ENCODE measurements at regions not wholly inside any gene's neighbourhood (a gene's known extent, or its start where the extent isn't known, plus 50 kb on each side); places are given as distances from the start of the nearest gene placed in this dataset.
"Not testable (repeated sequence)": the region's sequence is repeated elsewhere in the genome, so short reads cannot be mapped to it uniquely, and the experiment has no call there.

DNA sequence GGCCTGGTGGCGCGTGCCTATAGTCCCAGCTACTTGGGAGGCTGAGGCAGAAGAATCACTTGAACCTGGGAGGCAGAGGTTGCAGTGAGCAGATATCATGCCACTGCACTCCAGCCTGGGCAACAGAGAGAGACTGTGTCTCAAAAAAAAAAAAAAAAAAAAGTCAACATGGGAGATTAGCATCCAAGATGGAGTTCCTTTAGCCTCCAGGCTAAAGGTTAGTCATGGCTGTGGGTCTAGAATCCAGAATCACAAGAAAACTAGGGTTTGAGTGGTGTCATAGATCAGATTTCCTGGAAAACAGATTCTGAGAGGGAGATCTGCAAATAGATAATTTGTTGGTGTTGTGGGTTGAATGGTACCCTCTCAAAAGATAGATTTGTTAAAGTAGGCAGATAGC lies 117.2 kb downstream of the CD24 start:
- TF ChIP-seq, protein P1, sequence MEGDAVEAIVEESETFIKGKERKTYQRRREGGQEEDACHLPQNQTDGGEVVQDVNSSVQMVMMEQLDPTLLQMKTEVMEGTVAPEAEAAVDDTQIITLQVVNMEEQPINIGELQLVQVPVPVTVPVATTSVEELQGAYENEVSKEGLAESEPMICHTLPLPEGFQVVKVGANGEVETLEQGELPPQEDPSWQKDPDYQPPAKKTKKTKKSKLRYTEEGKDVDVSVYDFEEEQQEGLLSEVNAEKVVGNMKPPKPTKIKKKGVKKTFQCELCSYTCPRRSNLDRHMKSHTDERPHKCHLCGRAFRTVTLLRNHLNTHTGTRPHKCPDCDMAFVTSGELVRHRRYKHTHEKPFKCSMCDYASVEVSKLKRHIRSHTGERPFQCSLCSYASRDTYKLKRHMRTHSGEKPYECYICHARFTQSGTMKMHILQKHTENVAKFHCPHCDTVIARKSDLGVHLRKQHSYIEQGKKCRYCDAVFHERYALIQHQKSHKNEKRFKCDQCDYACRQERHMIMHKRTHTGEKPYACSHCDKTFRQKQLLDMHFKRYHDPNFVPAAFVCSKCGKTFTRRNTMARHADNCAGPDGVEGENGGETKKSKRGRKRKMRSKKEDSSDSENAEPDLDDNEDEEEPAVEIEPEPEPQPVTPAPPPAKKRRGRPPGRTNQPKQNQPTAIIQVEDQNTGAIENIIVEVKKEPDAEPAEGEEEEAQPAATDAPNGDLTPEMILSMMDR (conservative IDR thresholded peaks at IDR 0.05; ENCODE audit: low read depth in 2 of 2): not testable (repeated sequence)
- not testable (repeated sequence) for TF ChIP-seq CREB1 (CRISPR knock-in tag; IDR thresholded peaks at IDR 0.05; ENCODE audit: low read depth); EZH2 (IDR thresholded peaks at IDR 0.05; ENCODE audit: low read depth, unreplicated experiment); EZH2phosphoT487 (IDR thresholded peaks at IDR 0.05; ENCODE audit: unreplicated experiment); JUNB (IDR thresholded peaks at IDR 0.05; ENCODE audit: unreplicated experiment); POLR2AphosphoS5 (IDR thresholded peaks at IDR 0.05; ENCODE audit: low read depth); ETS1 (IDR thresholded peaks at IDR 0.05); ZNF114 (CRISPR knock-in tag; IDR thresholded peaks at IDR 0.05); ZNF331 (CRISPR knock-in tag; IDR thresholded peaks at IDR 0.05; ENCODE audit: low read depth)
- TF ChIP-seq, protein P2, sequence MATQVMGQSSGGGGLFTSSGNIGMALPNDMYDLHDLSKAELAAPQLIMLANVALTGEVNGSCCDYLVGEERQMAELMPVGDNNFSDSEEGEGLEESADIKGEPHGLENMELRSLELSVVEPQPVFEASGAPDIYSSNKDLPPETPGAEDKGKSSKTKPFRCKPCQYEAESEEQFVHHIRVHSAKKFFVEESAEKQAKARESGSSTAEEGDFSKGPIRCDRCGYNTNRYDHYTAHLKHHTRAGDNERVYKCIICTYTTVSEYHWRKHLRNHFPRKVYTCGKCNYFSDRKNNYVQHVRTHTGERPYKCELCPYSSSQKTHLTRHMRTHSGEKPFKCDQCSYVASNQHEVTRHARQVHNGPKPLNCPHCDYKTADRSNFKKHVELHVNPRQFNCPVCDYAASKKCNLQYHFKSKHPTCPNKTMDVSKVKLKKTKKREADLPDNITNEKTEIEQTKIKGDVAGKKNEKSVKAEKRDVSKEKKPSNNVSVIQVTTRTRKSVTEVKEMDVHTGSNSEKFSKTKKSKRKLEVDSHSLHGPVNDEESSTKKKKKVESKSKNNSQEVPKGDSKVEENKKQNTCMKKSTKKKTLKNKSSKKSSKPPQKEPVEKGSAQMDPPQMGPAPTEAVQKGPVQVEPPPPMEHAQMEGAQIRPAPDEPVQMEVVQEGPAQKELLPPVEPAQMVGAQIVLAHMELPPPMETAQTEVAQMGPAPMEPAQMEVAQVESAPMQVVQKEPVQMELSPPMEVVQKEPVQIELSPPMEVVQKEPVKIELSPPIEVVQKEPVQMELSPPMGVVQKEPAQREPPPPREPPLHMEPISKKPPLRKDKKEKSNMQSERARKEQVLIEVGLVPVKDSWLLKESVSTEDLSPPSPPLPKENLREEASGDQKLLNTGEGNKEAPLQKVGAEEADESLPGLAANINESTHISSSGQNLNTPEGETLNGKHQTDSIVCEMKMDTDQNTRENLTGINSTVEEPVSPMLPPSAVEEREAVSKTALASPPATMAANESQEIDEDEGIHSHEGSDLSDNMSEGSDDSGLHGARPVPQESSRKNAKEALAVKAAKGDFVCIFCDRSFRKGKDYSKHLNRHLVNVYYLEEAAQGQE (IDR thresholded peaks at IDR 0.05; ENCODE audit: unreplicated experiment): not testable (repeated sequence)

Measured in GM23338 (cell line).